Heart left ventricle (tissue), 16 donors: ENCODE measurements at regions not wholly inside any gene's neighbourhood (a gene's known extent, or its start where the extent isn't known, plus 50 kb on each side); places are given as distances from the start of the nearest gene placed in this dataset.

ENCODE experiments used
- ATAC-seq, 4 donors: fragments of 200-7000 bp; cut with Tn5 transposase; one replicate each; pipeline ENCODE4 v1.9.1; 2020 to 2022; ENCODE audit warnings: moderate library complexity in 4 of 4, mild to moderate bottlenecking in 3 of 4, moderate number of reproducible peaks in 1 of 4
- DNase-seq, 5 donors: peaks; one replicate each; pipeline ENCODE4 v3.0.0-alpha.2; 2020
- H3K27ac ChIP-seq, 12 donors: fragments of 200-600 bp; sonication (generic) in 4 of 12; one replicate each; pipeline versions ENCODE4 v1.5.0 to v1.8.0; 2016 to 2022; ENCODE audit warnings: mild to moderate bottlenecking in 2 of 12
- H3K27me3 ChIP-seq, 9 donors: fragments of 200-600 bp; sonication (generic) in 2 of 9; one replicate each; pipeline versions ENCODE4 v1.5.1 to v1.8.0; 2016 to 2022; ENCODE audit warnings: mild to moderate bottlenecking in 3 of 9
- H3K36me3 ChIP-seq, 9 donors: fragments of 200-600 bp; sonication (generic) in 2 of 9; one replicate each; pipeline versions ENCODE4 v1.5.0 to v1.8.0; 2018 to 2022; ENCODE audit warnings: mild to moderate bottlenecking in 2 of 9
- H3K4me1 ChIP-seq, 12 donors: fragments of 200-600 bp; sonication (generic) in 4 of 12; one replicate each; pipeline versions ENCODE4 v1.5.0 to v1.8.0; 2016 to 2022; ENCODE audit warnings: mild to moderate bottlenecking in 3 of 12
- H3K4me3 ChIP-seq, 12 donors: fragments of 200-600 bp; sonication (generic) in 4 of 12; one replicate each; pipeline versions ENCODE4 v1.5.0 to v1.8.0; 2017 to 2022; ENCODE audit warnings: mild to moderate bottlenecking in 9 of 12, moderate library complexity in 4 of 12
- H3K9me3 ChIP-seq, 12 donors: fragments of 200-600 bp; sonication (generic) in 4 of 12; one replicate each; pipeline versions ENCODE4 v1.5.0 to v1.8.0; 2016 to 2022; ENCODE audit warnings: mild to moderate bottlenecking in 1 of 12
- CTCF ChIP-seq, 12 donors: fragments of 200-600 bp; sonication (generic) in 4 of 12; IDR thresholded peaks; one replicate each; pipeline versions ENCODE4 v1.5.0 to v1.8.0; 2018 to 2022; ENCODE audit warnings: antibody characterized with exemption in 12 of 12, mild to moderate bottlenecking in 5 of 12
- POLR2A ChIP-seq, 2 donors: fragments of 450-650 bp; IDR thresholded peaks; one replicate each; pipeline ENCODE4 v1.6.1; 2017; ENCODE audit warnings: antibody characterized with exemption in 2 of 2, mild to moderate bottlenecking in 2 of 2, moderate library complexity in 2 of 2
- WGBS, 4 donors: extraction: QIAGEN DNeasy Blood & Tissue Kit in 2 of 4; methylation state at CpG; one replicate each; pipeline versions ENCODE4 v1.1.5 to v1.1.7; 2013 to 2018; 5-methylcytosine and 5-hydroxymethylcytosine counted together
- intact Hi-C, 10 donors: fragments of 100-400 bp; cut with DNase I; formaldehyde crosslinking; loops; one replicate each; pipeline versions ENCODE4 v1.11.1 to v1.14.2; 2022
- donor health status: ischemic (EF 13 %, LVEDD 7.1; RV severe dilation, severe dysfunction).
- donor health status: healthy with polysubstance abuse.
- donor health status: DM: no; HTN: yes; CAD: no.
- donor health status: DM: no; HTN: no; CAD: no.
- donor health status: ischemic (EF 25% LVEDD 6.9; RV normal size, moderate dysfunction).
- donor health status: ischemic (EF 25% LVEDD 5.7; RV mildly dilated, moderate dysfunction).
- donor health status: healthy.
- donor health status: DM: yes; HTN: yes; CAD: no.
- donor health status: ischemic (EF 35%, LVEDD 5.7; RV mildly dilated, moderate dysfunction).
- donor health status: nonischemic (EF 11% LVEDD 7.7; RV severe dilation, severe dysfunction).
- donor health status: DM: yes; HTN: yes; CAD: no.
- donor health status: PGD.
- donor health status: ischemic (EF 29% LVEDD 5.4; RV normal size, mild dysfunction).
- donor health status: nonischemic (EF 23%, LVEDD 6.1; RV moderate dilation, normal function).

GRCh38 chr11:106178361-106178760, 100.9 kb downstream of the AASDHPPT start:
- no peak for DNase-seq
- no peak overlapping the region for H3K4me3 ChIP-seq
- no peak for TF ChIP-seq POLR2A (IDR thresholded peaks at IDR 0.05)
- no peak for TF ChIP-seq CTCF (IDR thresholded peaks at IDR 0.05)
- no peak overlapping the region for H3K27ac ChIP-seq
- H3K27me3 ChIP-seq: no peaks in the 10 kb centered on the region
- H3K36me3 ChIP-seq: no peaks in the 10 kb centered on the region
- ATAC-seq: no peak
- H3K9me3 ChIP-seq: peaks cover 0 to 18% (median 0%) of the 10 kb centered on the region in 12 donors
- 61 to 89% (median 81%) methylated on average over 1 of the region's 1 CpG for WGBS, 4 donors
- intact Hi-C loops: no loop called here
- H3K4me1 ChIP-seq: no peaks in the 10 kb centered on the region

- H3K4me1 ChIP-seq: no peaks in the 10 kb centered on the region
- peaks cover 0 to 18% (median 0%) of the 10 kb centered on the region in 12 donors for H3K9me3 ChIP-seq
- no peak overlapping the region for H3K4me3 ChIP-seq
- DNase-seq (no peak), ATAC-seq (no peak)
- intact Hi-C loops: no loop called here
- 83 to 95% (median 88%) methylated on average over 1 of the region's 1 CpG for WGBS, 4 donors
- H3K36me3 ChIP-seq: no peaks in the 10 kb centered on the region
- H3K27me3 ChIP-seq: no peaks in the 10 kb centered on the region
- TF ChIP-seq CTCF (IDR thresholded peaks at IDR 0.05) (no peak), POLR2A (IDR thresholded peaks at IDR 0.05) (no peak)
- no peak overlapping the region for H3K27ac ChIP-seq
These were observed 101.6 kb downstream of the AASDHPPT start for GRCh38 chr11:106179048-106179447.

GRCh38 chr11:106186630-106187029, 109.2 kb downstream of the AASDHPPT start:
- TF ChIP-seq POLR2A (IDR thresholded peaks at IDR 0.05) (no peak), CTCF (IDR thresholded peaks at IDR 0.05) (no peak)
- intact Hi-C loops: no loop called here
- Histone ChIP-seq H3K9me3 (peaks cover 0 to 9% (median 0%) of the 10 kb centered on the region in 12 donors), H3K4me3 (no peak overlapping the region), H3K27ac (no peak overlapping the region), H3K27me3 (no peaks in the 10 kb centered on the region), H3K4me1 (no peaks in the 10 kb centered on the region), H3K36me3 (no peaks in the 10 kb centered on the region)
- 48 to 67% (median 65%) methylated on average over 2 of the region's 2 CpGs for WGBS, 4 donors
- DNase-seq (no peak), ATAC-seq (no peak)

GRCh38 chr11:106187860-106188456, 110.5 kb downstream of the AASDHPPT start:
- no peak for ATAC-seq
- H3K27me3 ChIP-seq: no peaks in the 10 kb centered on the region
- H3K27ac ChIP-seq: no peak overlapping the region
- peaks cover 0 to 6% (median 0%) of the 10 kb centered on the region in 12 donors for H3K9me3 ChIP-seq
- DNase-seq: no peak
- no peaks in the 10 kb centered on the region for H3K36me3 ChIP-seq
- 23 to 37% (median 30%) methylated on average over 2 of the region's 2 CpGs for WGBS, 4 donors
- H3K4me1 ChIP-seq: no peaks in the 10 kb centered on the region
- no peak for TF ChIP-seq CTCF (IDR thresholded peaks at IDR 0.05)
- TF ChIP-seq POLR2A (IDR thresholded peaks at IDR 0.05): no peak
- H3K4me3 ChIP-seq: no peak overlapping the region
- intact Hi-C loops: no loop called here
